Liver (tissue), 8 donors: ENCODE measurements at regions not wholly inside any gene's neighbourhood (a gene's known extent, or its start where the extent isn't known, plus 50 kb on each side); places are given as distances from the start of the nearest gene placed in this dataset.

Experiments used
- DNase-seq: peaks from one replicate; pipeline ENCODE4 v3.0.0-alpha.2; 2017; ENCODE audit warnings: low spot score
- H3K27ac ChIP-seq, 2 donors: one replicate each; pipeline ENCODE4 v1.7.0; 2013; ENCODE audit warnings: inconsistent platforms in 2 of 2, low read length in 2 of 2, control low read depth in 1 of 2, low read depth in 1 of 2, mild to moderate bottlenecking in 1 of 2
- H3K27me3 ChIP-seq, 4 donors: one replicate each; pipeline versions ENCODE4 v1.6.1 to v1.7.0; 2013; ENCODE audit warnings: low read length in 3 of 4, inconsistent platforms in 1 of 4, mild to moderate bottlenecking in 1 of 4, moderate library complexity in 1 of 4; ENCODE audit not compliant: control insufficient read depth in 4 of 4, insufficient read depth in 4 of 4
- H3K36me3 ChIP-seq, 4 donors: one replicate each; pipeline versions ENCODE4 v1.6.1 to v1.7.0; 2013; ENCODE audit warnings: low read length in 3 of 4, mild to moderate bottlenecking in 3 of 4, low read depth in 1 of 4, moderate library complexity in 1 of 4; ENCODE audit not compliant: control insufficient read depth in 4 of 4, insufficient read depth in 3 of 4
- H3K4me1 ChIP-seq, 4 donors: one replicate each; pipeline versions ENCODE4 v1.6.1 to v1.7.0; 2013; ENCODE audit warnings: low read length in 3 of 4, mild to moderate bottlenecking in 3 of 4, moderate library complexity in 1 of 4; ENCODE audit not compliant: control insufficient read depth in 4 of 4, insufficient read depth in 4 of 4
- H3K4me3 ChIP-seq, 3 donors: one replicate each; pipeline versions ENCODE4 v1.6.1 to v1.7.0; 2013; ENCODE audit warnings: low read length in 3 of 3, control low read depth in 1 of 3, low read depth in 1 of 3, mild to moderate bottlenecking in 1 of 3
- H3K9ac ChIP-seq, 2 donors: one replicate each; pipeline ENCODE4 v1.7.0; 2013; ENCODE audit warnings: low read length in 2 of 2, mild to moderate bottlenecking in 2 of 2, moderate library complexity in 2 of 2, control low read depth in 1 of 2, low read depth in 1 of 2
- H3K9me3 ChIP-seq, 4 donors: one replicate each; pipeline versions ENCODE4 v1.6.1 to v1.7.0; 2013; ENCODE audit warnings: low read length in 3 of 4; ENCODE audit not compliant: control insufficient read depth in 4 of 4
- EGR1 ChIP-seq, 2 donors: IDR thresholded peaks; 2 replicates each; pipeline ENCODE4 v1.6.1; 2016 to 2018; ENCODE audit warnings: antibody characterized with exemption in 2 of 2, low read depth in 2 of 2
- FOXA1 ChIP-seq: IDR thresholded peaks from 2 replicates; pipeline ENCODE4 v1.6.1; 2016; ENCODE audit warnings: antibody characterized with exemption
- FOXA2 ChIP-seq: IDR thresholded peaks from 2 replicates; pipeline ENCODE4 v1.6.1; 2016; ENCODE audit warnings: antibody characterized with exemption
- GABPA ChIP-seq, 2 donors: IDR thresholded peaks in 1 of 2; conservative IDR thresholded peaks in 1 of 2; 2 replicates each; pipeline ENCODE4 v1.6.1; 2016; ENCODE audit warnings: antibody characterized with exemption in 2 of 2, mild to moderate bottlenecking in 1 of 2, moderate library complexity in 1 of 2
- HNF4A ChIP-seq, 2 donors: conservative IDR thresholded peaks; 2 replicates each; pipeline ENCODE4 v1.6.1; 2016; ENCODE audit warnings: antibody characterized with exemption in 2 of 2, mild to moderate bottlenecking in 2 of 2
- HNF4G ChIP-seq: IDR thresholded peaks from 2 replicates; pipeline ENCODE4 v1.6.1; 2016; ENCODE audit warnings: antibody characterized with exemption
- JUND ChIP-seq, 2 donors: IDR thresholded peaks; 2 replicates each; pipeline ENCODE4 v1.6.1; 2016; ENCODE audit warnings: antibody characterized with exemption in 2 of 2
- NR2F2 ChIP-seq: IDR thresholded peaks from 2 replicates; pipeline ENCODE4 v1.6.1; 2016; ENCODE audit warnings: antibody characterized with exemption
- RAD21 ChIP-seq, 2 donors: IDR thresholded peaks; 2 replicates each; pipeline ENCODE4 v1.6.1; 2016; ENCODE audit warnings: antibody characterized with exemption in 2 of 2, mild to moderate bottlenecking in 2 of 2
- RXRA ChIP-seq, 2 donors: IDR thresholded peaks; 2 replicates each; pipeline ENCODE4 v1.6.1; 2017 to 2018; ENCODE audit warnings: antibody characterized with exemption in 2 of 2, mild to moderate bottlenecking in 1 of 2
- SP1 ChIP-seq: IDR thresholded peaks from 2 replicates; pipeline ENCODE4 v1.6.1; 2018; ENCODE audit warnings: antibody characterized with exemption, mild to moderate bottlenecking
- TAF1 ChIP-seq: conservative IDR thresholded peaks from 2 replicates; pipeline ENCODE4 v1.6.1; 2016; ENCODE audit warnings: antibody characterized with exemption, mild to moderate bottlenecking
- YY1 ChIP-seq: IDR thresholded peaks from 2 replicates; pipeline ENCODE4 v1.6.1; 2016; ENCODE audit warnings: antibody characterized with exemption, mild to moderate bottlenecking
- WGBS: extraction: QIAGEN DNeasy Blood & Tissue Kit; methylation state at CpG from one replicate; pipeline ENCODE4 v1.1.7; 2013; 5-methylcytosine and 5-hydroxymethylcytosine counted together
- TF ChIP-seq, protein P1 (sequence below): IDR thresholded peaks from 2 replicates; pipeline ENCODE4 v1.6.1; 2016; ENCODE audit warnings: antibody characterized with exemption
- TF ChIP-seq, protein P2 (sequence below): IDR thresholded peaks from 2 replicates; pipeline ENCODE4 v1.6.1; 2016; ENCODE audit warnings: antibody characterized with exemption, mild to moderate bottlenecking
- TF ChIP-seq, protein P3 (sequence below): IDR thresholded peaks from 2 replicates; pipeline ENCODE4 v1.6.1; 2016; ENCODE audit warnings: antibody characterized with exemption
- TF ChIP-seq, protein P4 (sequence below): fragments of 150-350 bp; IDR thresholded peaks from 2 replicates; pipeline ENCODE4 v1.5.1; 2017; ENCODE audit warnings: improper control_type of control experiment, low read depth, low read length; ENCODE audit not compliant: missing input control
- TF ChIP-seq, protein P5 (sequence below): IDR thresholded peaks from 2 replicates; pipeline ENCODE4 v1.6.1; 2016; ENCODE audit warnings: antibody characterized with exemption
- donor health status: healthy.
- donor health status: healthy.
- donor health status: healthy.
- donor health status: healthy.
- donor health status: healthy.

DNA sequence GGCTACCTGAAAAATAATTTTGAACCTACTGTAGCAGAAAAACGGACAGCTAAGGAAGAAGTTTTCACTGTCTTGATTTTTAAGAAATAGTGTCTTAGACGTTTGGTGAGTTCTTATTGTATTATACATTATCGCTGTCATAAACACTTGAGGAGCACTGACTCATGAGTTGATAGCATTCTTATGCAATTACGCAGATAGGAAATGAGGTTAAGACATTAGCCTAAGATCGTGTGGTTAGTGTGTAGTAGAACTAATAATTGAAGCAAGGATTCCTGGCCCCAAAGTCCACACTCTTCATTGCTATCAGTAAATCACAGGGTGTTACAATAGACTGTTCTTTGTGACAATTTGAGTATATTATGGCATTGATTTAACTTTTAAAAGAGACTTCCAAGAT is 238.1 kb downstream of the ARAP2 start:
- no peak for TF ChIP-seq GABPA (IDR thresholded peaks at IDR 0.05 in 1 of 2, conservative IDR thresholded peaks at IDR 0.05 in 1 of 2)
- no peak for TF ChIP-seq SP1
- TF ChIP-seq JUND (IDR thresholded peaks at IDR 0.05): no peak
- no peak for TF ChIP-seq YY1
- TF ChIP-seq HNF4A (conservative IDR thresholded peaks at IDR 0.05): no peak
- TF ChIP-seq, protein P1, sequence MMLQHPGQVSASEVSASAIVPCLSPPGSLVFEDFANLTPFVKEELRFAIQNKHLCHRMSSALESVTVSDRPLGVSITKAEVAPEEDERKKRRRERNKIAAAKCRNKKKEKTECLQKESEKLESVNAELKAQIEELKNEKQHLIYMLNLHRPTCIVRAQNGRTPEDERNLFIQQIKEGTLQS: no peak
- TF ChIP-seq HNF4G: no peak
- TF ChIP-seq RAD21 (IDR thresholded peaks at IDR 0.05): no peak
- TF ChIP-seq, protein P2, sequence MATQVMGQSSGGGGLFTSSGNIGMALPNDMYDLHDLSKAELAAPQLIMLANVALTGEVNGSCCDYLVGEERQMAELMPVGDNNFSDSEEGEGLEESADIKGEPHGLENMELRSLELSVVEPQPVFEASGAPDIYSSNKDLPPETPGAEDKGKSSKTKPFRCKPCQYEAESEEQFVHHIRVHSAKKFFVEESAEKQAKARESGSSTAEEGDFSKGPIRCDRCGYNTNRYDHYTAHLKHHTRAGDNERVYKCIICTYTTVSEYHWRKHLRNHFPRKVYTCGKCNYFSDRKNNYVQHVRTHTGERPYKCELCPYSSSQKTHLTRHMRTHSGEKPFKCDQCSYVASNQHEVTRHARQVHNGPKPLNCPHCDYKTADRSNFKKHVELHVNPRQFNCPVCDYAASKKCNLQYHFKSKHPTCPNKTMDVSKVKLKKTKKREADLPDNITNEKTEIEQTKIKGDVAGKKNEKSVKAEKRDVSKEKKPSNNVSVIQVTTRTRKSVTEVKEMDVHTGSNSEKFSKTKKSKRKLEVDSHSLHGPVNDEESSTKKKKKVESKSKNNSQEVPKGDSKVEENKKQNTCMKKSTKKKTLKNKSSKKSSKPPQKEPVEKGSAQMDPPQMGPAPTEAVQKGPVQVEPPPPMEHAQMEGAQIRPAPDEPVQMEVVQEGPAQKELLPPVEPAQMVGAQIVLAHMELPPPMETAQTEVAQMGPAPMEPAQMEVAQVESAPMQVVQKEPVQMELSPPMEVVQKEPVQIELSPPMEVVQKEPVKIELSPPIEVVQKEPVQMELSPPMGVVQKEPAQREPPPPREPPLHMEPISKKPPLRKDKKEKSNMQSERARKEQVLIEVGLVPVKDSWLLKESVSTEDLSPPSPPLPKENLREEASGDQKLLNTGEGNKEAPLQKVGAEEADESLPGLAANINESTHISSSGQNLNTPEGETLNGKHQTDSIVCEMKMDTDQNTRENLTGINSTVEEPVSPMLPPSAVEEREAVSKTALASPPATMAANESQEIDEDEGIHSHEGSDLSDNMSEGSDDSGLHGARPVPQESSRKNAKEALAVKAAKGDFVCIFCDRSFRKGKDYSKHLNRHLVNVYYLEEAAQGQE: no peak
- TF ChIP-seq EGR1 (IDR thresholded peaks at IDR 0.05; ENCODE audit: low read depth in 2 of 2): no peak
- no peak for TF ChIP-seq TAF1
- TF ChIP-seq, protein P3, sequence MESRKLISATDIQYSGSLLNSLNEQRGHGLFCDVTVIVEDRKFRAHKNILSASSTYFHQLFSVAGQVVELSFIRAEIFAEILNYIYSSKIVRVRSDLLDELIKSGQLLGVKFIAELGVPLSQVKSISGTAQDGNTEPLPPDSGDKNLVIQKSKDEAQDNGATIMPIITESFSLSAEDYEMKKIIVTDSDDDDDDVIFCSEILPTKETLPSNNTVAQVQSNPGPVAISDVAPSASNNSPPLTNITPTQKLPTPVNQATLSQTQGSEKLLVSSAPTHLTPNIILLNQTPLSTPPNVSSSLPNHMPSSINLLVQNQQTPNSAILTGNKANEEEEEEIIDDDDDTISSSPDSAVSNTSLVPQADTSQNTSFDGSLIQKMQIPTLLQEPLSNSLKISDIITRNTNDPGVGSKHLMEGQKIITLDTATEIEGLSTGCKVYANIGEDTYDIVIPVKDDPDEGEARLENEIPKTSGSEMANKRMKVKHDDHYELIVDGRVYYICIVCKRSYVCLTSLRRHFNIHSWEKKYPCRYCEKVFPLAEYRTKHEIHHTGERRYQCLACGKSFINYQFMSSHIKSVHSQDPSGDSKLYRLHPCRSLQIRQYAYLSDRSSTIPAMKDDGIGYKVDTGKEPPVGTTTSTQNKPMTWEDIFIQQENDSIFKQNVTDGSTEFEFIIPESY: no peak
- no peak for TF ChIP-seq RXRA (IDR thresholded peaks at IDR 0.05)
- no peak for TF ChIP-seq FOXA2
- no peak for TF ChIP-seq FOXA1
- TF ChIP-seq, protein P4, sequence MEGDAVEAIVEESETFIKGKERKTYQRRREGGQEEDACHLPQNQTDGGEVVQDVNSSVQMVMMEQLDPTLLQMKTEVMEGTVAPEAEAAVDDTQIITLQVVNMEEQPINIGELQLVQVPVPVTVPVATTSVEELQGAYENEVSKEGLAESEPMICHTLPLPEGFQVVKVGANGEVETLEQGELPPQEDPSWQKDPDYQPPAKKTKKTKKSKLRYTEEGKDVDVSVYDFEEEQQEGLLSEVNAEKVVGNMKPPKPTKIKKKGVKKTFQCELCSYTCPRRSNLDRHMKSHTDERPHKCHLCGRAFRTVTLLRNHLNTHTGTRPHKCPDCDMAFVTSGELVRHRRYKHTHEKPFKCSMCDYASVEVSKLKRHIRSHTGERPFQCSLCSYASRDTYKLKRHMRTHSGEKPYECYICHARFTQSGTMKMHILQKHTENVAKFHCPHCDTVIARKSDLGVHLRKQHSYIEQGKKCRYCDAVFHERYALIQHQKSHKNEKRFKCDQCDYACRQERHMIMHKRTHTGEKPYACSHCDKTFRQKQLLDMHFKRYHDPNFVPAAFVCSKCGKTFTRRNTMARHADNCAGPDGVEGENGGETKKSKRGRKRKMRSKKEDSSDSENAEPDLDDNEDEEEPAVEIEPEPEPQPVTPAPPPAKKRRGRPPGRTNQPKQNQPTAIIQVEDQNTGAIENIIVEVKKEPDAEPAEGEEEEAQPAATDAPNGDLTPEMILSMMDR: no peak
- no peak for TF ChIP-seq NR2F2
- TF ChIP-seq, protein P5, sequence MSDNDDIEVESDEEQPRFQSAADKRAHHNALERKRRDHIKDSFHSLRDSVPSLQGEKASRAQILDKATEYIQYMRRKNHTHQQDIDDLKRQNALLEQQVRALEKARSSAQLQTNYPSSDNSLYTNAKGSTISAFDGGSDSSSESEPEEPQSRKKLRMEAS: no peak
- WGBS: 85% methylated on average over 5 of the region's 5 CpGs
- H3K4me1 ChIP-seq: peaks cover 0 to under 1% (median under 1%) of the 10 kb centered on the region in 4 donors
- no peak overlapping the region for H3K27ac ChIP-seq
- DNase-seq: no peak
- H3K9ac ChIP-seq: no peak overlapping the region
- no peaks in the 10 kb centered on the region for H3K27me3 ChIP-seq
- H3K9me3 ChIP-seq: no peaks in the 10 kb centered on the region
- no peaks in the 10 kb centered on the region for H3K36me3 ChIP-seq
- no peak overlapping the region for H3K4me3 ChIP-seq
